LNCaP clone FGC (cell line): ENCODE measurements at regions not wholly inside any gene's neighbourhood (a gene's known extent, or its start where the extent isn't known, plus 50 kb on each side); places are given as distances from the start of the nearest gene placed in this dataset.
"Not testable (repeated sequence)": the region's sequence is repeated elsewhere in the genome, so short reads cannot be mapped to it uniquely, and the experiment has no call there.

Experiments
- DNase-seq: peaks from one replicate; pipeline ENCODE4 v3.0.0-alpha.2; 2011; ENCODE audit warnings: low read depth
- H3K4me3 ChIP-seq: 2 replicates; pipeline ENCODE4 v1.5.1; 2011; ENCODE audit warnings: mild to moderate bottlenecking, low read depth, low read length, control low read depth
- TF ChIP-seq, protein P1 (sequence below): IDR thresholded peaks from 2 replicates; pipeline ENCODE4 v1.5.1; 2012; ENCODE audit warnings: mild to moderate bottlenecking; ENCODE audit not compliant: control insufficient read depth, insufficient read depth; ENCODE audit errors: extremely low read depth

DNA sequence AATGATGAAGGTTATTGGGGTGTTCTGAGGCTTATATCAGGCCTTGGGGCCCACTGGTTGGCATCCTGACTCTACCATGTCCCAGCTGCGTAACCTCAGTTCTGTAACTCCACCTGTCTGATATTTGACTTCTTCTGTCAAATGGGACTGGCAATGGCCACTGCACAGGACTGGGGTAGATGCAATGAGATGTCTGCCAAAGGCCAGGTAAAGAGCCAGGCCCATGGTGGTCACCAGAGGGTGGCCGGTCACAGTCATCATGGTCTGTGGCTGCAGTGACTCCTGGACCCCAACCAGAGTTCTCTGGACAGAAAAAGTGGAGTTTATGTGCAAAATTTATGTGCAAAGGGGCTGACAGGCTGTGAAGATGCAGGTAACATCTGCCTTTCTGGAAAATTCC lies 173.3 kb downstream of the PTPRU start:
- TF ChIP-seq, protein P1, sequence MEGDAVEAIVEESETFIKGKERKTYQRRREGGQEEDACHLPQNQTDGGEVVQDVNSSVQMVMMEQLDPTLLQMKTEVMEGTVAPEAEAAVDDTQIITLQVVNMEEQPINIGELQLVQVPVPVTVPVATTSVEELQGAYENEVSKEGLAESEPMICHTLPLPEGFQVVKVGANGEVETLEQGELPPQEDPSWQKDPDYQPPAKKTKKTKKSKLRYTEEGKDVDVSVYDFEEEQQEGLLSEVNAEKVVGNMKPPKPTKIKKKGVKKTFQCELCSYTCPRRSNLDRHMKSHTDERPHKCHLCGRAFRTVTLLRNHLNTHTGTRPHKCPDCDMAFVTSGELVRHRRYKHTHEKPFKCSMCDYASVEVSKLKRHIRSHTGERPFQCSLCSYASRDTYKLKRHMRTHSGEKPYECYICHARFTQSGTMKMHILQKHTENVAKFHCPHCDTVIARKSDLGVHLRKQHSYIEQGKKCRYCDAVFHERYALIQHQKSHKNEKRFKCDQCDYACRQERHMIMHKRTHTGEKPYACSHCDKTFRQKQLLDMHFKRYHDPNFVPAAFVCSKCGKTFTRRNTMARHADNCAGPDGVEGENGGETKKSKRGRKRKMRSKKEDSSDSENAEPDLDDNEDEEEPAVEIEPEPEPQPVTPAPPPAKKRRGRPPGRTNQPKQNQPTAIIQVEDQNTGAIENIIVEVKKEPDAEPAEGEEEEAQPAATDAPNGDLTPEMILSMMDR: no peak
- DNase-seq: no peak

DNA sequence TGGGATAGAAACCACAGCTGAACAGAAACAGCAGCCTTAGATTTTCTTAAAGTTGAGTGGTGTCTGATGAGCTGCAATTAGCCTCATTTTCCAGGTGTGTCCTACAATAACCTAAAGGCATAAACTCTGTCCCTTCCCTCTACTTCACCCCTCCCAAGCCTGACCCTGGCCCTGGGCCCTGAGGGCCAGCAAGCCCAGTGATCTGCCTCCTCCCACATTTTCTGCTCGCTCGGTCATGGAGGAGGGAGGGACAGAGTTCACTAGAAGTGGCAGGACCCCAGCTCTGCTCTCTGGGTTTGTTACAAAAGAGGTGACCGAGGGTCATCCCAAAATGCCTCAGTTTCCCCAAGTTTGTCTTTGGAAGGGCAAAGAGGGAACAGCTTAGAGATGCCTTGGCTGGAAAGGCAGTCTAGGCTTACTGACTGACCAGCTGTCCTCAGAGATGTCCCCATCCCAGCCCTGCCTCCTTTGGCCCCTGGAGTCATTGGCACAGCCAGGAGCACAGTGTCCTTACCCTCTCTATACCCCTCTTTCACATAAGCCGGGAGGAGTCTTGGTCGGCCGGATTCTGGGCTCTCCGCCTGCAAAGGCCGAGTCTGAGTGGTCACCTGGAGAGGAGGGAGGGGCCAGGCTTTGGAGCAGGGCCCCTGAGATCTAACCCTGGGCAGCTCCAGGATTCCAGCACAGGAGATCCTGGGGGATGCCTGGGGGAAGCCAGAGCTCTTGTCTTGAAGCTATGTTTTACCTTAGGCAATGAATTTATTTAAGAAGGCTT lies 172.7 kb downstream of the PTPRU start:
- TF ChIP-seq, protein P1: no peak
- no peak overlapping the region for H3K4me3 ChIP-seq
- no peak for DNase-seq

More for the DNA sequence above, 173.3 kb downstream of the PTPRU start:
- H3K4me3 ChIP-seq: no peak overlapping the region

DNA sequence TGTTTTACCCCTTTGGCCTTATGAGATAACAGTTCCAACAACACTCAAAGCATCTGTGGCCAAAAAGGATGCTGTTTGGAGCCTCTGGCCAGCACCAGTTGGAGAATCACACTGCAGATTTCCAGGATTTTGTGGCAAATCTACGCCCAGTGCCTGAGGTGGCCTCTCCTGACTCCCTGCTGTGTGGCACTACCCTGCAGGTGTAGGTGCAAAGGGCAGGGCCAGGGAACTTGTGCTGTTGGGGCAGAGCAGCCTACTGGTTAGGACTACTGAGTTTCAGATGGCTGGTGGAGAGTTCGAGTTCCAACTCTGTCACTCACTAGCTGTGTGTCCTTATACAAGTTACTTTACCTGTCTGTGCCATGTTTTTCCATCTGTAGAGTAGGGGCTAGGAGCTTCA lies 170.5 kb downstream of the PTPRU start:
- TF ChIP-seq, protein P1: no peak
- H3K4me3 ChIP-seq: no peak overlapping the region
- DNase-seq: no peak

DNA sequence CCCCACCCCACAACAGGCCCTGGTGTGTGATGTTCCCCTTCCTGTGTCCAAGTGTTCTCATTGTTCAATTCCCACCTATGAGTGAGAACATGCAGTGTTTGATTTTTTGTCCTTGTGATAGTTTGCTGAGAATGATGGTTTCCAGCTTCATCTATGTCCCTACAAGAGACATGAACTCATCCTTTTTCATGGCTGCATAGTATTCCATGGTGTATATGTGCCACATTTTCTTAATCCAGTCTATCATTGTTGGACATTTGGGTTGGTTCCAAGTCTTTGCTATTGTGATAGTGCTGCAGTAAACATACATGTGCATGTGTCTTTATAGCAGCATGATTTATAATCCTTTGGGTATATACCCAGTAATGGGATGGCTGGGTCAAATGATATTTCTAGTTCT lies 163.9 kb downstream of the PTPRU start:
- not testable (repeated sequence) for DNase-seq

DNA sequence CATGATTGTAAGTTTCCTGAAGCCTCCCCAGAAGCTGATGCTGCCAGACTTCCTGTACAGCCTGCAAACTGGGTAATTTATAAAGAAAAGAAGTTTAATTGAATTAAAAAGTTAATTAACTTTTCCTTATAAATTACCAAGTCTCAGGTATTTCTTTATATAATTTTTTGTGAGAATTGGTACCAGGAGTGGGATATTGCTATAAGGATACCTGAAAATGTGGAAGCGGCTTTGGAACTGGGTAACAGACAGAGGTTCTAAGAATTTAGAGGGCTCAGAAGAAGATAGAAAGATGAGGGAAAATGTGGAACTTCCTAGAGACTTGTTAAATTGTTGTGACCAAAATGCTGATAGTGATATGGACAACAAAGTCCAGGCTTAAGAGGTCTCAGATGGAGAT lies 163.1 kb downstream of the PTPRU start:
- TF ChIP-seq, protein P1: no peak
- no peak for DNase-seq
- H3K4me3 ChIP-seq: no peak overlapping the region

More for the DNA sequence above, 163.9 kb downstream of the PTPRU start:
- not testable (repeated sequence) for H3K4me3 ChIP-seq

DNA sequence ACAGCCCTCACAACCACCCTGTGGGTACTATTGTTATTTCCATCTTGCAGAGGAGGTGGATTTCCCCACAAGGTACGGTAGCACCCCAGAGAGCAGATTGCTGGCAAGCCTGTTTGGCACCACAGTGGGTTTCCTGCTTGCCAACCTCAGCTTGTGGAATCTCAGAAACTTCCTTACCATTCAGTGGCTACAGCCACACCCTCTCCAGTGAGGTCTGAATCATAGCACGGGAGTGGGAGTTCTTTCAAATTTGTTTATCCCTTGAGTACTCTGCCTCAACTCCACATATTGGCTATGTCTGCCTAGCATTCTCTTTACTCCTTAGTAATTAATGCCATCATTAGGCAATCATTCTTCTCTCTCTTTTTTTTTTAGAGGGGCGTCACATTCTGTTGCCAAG lies 162.1 kb downstream of the PTPRU start:
- TF ChIP-seq, protein P1: no peak
- no peak overlapping the region for H3K4me3 ChIP-seq
- no peak for DNase-seq

DNA sequence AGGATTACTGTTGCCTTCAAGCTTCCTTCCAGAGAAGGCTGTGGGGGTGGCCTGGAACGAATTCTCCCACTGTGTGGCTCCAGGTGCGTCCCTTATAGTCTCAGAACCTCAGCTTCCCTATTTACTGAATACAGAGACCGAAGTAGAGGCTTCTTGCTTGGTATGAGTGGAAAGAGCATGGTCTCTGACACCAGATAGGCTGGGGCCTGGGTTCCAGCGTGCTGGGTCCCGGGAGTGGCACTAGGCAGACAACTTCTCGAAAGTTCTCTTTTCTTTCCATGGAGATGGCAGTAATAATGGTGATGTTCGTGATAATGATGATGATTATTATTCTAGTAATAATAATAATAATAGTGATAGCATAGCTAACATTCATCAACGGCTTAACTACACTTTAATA lies 161.7 kb downstream of the PTPRU start:
- no peak for DNase-seq
- TF ChIP-seq, protein P1: no peak
- H3K4me3 ChIP-seq: no peak overlapping the region

DNA sequence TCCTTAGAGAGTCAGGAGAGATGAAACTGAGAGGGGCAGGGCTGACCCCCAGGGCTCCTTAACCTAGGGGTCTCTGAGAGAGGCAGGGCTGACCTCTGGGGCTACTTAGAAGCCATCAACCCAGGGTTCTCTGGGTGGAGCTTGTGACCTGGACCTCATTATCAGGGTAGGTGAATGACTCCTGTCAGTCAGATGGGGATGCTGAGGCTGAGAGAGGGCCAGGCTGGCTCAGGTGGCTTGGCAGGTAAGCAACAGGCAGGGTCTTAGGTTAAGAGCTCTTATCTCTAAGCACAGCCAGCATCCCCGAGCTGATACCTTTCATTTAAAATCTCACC lies 160.9 kb downstream of the PTPRU start:
- no peak overlapping the region for H3K4me3 ChIP-seq
- TF ChIP-seq, protein P1: no peak
- no peak for DNase-seq
